ENCODE measurements at regions not wholly inside any gene's neighbourhood (a gene's known extent, or its start where the extent isn't known, plus 50 kb on each side); places are given as distances from the start of the nearest gene placed in this dataset.
"Not testable (repeated sequence)": the region's sequence is repeated elsewhere in the genome, so short reads cannot be mapped to it uniquely, and the experiment has no call there.

DNA sequence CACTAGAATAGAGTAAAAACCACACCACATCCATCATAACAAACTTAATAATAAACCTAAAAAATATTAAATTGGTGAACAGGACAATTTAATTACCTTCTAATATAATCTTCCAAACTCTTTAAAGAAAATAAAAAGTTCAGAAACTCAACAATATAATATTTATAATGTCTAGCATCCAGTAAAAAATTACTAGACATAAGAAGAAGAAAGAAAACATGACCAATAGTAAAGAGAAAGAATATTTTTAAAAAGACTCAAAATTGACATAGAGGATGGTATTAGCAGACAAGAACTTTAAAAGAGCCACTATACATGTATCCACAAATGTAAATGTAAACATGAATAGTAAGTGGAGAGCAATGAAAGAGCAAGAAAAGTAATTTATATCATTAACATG lies 388.4 kb downstream of the TFEC start:
- DNase-seq (ENCODE audit: low read depth), result no peak

DNA sequence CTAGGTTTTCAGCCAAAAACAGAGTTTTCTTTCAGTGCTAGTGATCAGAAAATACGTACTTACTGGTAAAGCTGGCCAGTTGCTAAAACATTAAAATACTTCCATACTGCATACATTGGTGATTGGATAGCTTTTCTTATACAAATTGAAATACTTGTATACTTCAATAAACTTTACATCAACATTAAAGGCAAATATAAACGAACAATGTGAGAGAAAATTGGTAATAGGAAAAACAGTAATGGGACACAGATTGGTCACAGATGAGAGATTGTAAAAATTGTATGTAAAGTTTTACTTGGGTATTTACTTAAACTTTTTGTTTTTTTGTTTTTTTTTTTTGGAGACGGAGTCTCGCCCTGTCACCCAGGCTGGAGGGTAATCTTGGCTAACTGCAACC lies 391.7 kb downstream of the TFEC start:
- DNase-seq (ENCODE audit: low read depth), result no peak

- DNase-seq (ENCODE audit: low read depth), result no peak
Measured at GRCh38 chr7:115637128-115637527, 393.4 kb downstream of the TFEC start.

DNA sequence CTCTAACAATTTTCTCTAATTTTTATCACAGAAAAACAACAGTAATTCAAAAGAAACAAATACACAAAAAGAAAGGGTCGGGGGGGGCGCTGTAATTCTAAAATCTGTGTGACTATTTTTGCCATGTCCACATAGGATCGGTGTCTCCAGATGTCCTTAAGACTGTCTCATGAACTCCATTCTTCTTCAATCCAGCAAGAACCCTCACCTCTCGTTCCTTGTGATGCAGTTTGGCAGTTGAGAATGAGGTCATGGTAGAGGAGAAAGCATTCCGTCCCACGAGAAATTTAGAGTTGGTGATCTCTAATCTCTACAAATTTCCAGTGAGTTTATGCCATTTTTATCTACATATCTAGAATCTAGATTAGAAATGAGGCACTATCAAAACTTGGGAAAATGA lies 394.7 kb downstream of the TFEC start:
- DNase-seq (ENCODE audit: low read depth), result no peak

DNA sequence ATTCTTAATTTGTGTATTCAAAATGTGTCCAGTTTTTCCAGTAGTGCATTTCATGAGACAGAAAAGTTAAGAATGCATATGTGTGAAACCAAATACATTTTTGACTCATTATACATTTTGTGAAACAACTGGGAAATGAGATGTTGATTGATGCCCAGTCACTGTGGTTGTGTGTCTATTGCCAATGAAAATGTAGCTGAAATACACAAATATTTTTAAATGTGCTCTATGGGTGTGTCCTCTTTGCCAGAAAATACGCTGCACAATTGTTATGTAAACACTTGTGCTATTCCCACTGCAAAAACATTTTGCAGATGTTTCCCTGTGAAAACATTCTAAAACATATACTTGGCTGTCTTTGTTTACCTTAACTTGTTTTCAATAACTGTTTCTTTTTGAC lies 395.2 kb downstream of the TFEC start:
- DNase-seq (ENCODE audit: low read depth), result no peak

GRCh38 chr7:115634633-115635032 lies 395.9 kb downstream of the TFEC start:
- DNase-seq (ENCODE audit: low read depth), result peak; percentile 17

GRCh38 chr7:115632636-115633035 lies 397.9 kb downstream of the TFEC start:
- DNase-seq (ENCODE audit: low read depth), result no peak

- DNase-seq (ENCODE audit: low read depth), result no peak
Measured at GRCh38 chr7:115631782-115632181, 398.8 kb downstream of the TFEC start.

GRCh38 chr7:115630049-115630448 lies 400.5 kb downstream of the TFEC start:
- DNase-seq (ENCODE audit: low read depth), result no peak

GRCh38 chr7:115618676-115619075 lies 411.9 kb downstream of the TFEC start:
- peak; percentile 74 for DNase-seq (ENCODE audit: low read depth)

GRCh38 chr7:115613836-115614235 lies 416.7 kb downstream of the TFEC start:
- DNase-seq (ENCODE audit: low read depth), result peak; percentile 46

- no peak for DNase-seq (ENCODE audit: low read depth)
Measured at GRCh38 chr7:115603416-115603815, 427.1 kb downstream of the TFEC start.

- peak; percentile 15 for DNase-seq (ENCODE audit: low read depth)
Measured at GRCh38 chr7:115600207-115600606, 430.4 kb downstream of the TFEC start.

- not testable (repeated sequence) for DNase-seq (ENCODE audit: low read depth)
Measured at GRCh38 chr7:115599184-115599583, 431.4 kb downstream of the TFEC start.

DNA sequence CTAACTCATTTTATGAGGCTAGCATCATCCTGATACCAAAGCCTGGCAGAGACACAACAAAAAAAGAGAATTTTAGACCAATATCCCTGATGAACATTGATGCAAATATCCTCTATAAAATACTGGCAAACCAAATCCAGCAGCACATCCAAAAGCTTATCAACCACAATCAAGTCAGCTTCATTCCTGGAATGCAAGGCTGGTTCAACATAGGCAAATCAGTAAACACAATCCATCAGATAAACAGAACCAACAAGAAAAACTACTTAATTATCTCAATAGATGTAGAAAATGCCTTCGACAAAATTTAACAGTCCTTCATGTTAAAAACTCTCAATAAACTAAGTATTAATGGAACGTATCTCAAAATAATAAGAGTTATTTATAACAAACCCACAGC lies 433.3 kb downstream of the TFEC start:
- not testable (repeated sequence) for DNase-seq (ENCODE audit: low read depth)

DNA sequence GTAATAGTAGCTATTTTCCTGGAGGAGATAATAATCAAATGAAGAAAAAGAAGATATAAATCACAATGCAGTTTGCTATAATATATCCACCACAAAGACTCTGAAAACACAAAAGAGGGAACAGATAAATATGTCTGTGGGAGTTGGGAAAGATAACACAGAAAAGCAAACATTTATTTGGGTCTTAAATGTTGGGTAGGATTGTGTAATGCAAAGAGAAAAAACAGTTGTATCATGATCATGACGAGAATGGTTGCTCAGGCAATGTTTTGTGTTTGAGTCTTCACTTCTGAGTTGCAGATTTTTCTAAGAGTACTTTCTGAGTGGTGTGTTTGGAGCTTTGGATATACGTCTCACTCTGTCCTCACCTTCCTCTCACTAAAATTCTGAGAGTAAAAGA lies 437.5 kb downstream of the TFEC start:
- DNase-seq (ENCODE audit: low read depth), result no peak

GRCh38 chr7:115585015-115585718 lies 445.4 kb downstream of the TFEC start:
- DNase-seq (ENCODE audit: low read depth), result peak; percentile 16

GRCh38 chr7:115582956-115583355 lies 447.6 kb downstream of the TFEC start:
- DNase-seq (ENCODE audit: low read depth), result no peak

- no peak for DNase-seq (ENCODE audit: low read depth)
Measured at GRCh38 chr7:115578576-115578975, 452.0 kb downstream of the TFEC start.

DNA sequence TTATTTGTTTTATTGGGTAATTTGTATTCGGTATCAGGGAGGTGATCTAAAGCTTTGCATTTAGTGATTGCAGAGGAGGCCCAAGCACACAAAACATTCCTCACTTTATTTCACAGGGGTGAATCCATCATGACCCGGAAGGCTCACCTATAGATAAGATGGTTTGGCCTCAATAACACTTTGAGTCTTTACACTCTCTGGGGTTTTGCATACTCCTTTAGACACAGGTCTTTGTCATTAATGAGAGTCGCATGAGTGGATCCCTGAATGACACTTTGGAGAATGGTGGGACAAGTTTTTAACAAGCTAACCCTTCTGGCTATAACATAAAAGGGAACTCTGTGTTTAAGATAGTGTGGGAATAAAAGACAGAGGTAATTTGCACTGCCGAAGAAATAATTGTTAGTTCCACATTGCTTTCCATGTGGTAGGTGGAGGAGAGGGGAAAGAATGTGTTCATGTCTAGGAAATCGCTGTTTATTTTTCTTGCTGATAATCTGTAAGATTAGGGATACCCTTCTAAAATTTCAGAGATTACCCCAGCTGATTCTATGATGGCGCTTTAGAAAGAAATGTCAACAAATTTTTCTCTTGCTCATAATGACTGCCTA lies 455.8 kb downstream of the TFEC start:
- DNase-seq (ENCODE audit: low read depth), result no peak

- no peak for DNase-seq (ENCODE audit: low read depth)
Measured at GRCh38 chr7:115572111-115572510, 458.5 kb downstream of the TFEC start.

- DNase-seq (ENCODE audit: low read depth), result peak; percentile 91
Measured at GRCh38 chr7:115561335-115562110, 469.0 kb downstream of the TFEC start.

GRCh38 chr7:115559877-115560276 lies 470.7 kb downstream of the TFEC start:
- no peak for DNase-seq (ENCODE audit: low read depth)

Data from iris pigment epithelial cell (primary cell).